Astrocyte (in vitro differentiated cells and primary cell): ENCODE measurements at regions not wholly inside any gene's neighbourhood (a gene's known extent, or its start where the extent isn't known, plus 50 kb on each side); places are given as distances from the start of the nearest gene placed in this dataset.

Experiments used
- DNase-seq: peaks from one replicate; pipeline ENCODE4 v3.0.0-alpha.2; 2010; ENCODE audit warnings: low read depth
- FAIRE-seq: peaks from 2 replicates; lab custom pipeline; 2011; peaks lifted over from hg19 to GRCh38; lab: Jason Lieb, UNC
- H2AFZ ChIP-seq: 2 replicates; pipeline ENCODE4 v1.6.0; 2012; ENCODE audit warnings: low read depth, low read length, inconsistent platforms
- H3K27ac ChIP-seq: 2 replicates; pipeline ENCODE4 v1.5.1; 2011; ENCODE audit warnings: low read depth, low read length, inconsistent platforms
- H3K27me3 ChIP-seq: 2 replicates; pipeline ENCODE4 v1.6.0; 2011; ENCODE audit warnings: low read length, inconsistent platforms; ENCODE audit not compliant: insufficient read depth
- H3K36me3 ChIP-seq: 2 replicates; pipeline ENCODE4 v1.5.1; 2011; ENCODE audit warnings: low read length, inconsistent platforms; ENCODE audit not compliant: insufficient read depth
- H3K4me1 ChIP-seq: 2 replicates; pipeline ENCODE4 v1.5.1; 2011; ENCODE audit warnings: low read length, inconsistent platforms; ENCODE audit not compliant: insufficient read depth
- H3K4me2 ChIP-seq: 2 replicates; pipeline ENCODE4 v1.6.0; 2012; ENCODE audit warnings: low read length, inconsistent platforms
- H3K4me3 ChIP-seq: 2 replicates; pipeline ENCODE4 v1.5.1; 2011; ENCODE audit warnings: low read depth, mild to moderate bottlenecking, low read length, inconsistent platforms; ENCODE audit not compliant: insufficient read depth
- H3K79me2 ChIP-seq: 2 replicates; pipeline ENCODE4 v1.6.0; 2012; ENCODE audit warnings: mild to moderate bottlenecking, low read length, inconsistent platforms; ENCODE audit not compliant: insufficient read depth
- H3K9ac ChIP-seq: 2 replicates; pipeline ENCODE4 v1.6.0; 2012; ENCODE audit warnings: mild to moderate bottlenecking, low read length, inconsistent platforms
- H3K9me3 ChIP-seq: 2 replicates; pipeline ENCODE4 v1.5.1; 2012; ENCODE audit warnings: low read depth, mild to moderate bottlenecking, low read length, inconsistent platforms; ENCODE audit not compliant: insufficient read depth
- H4K20me1 ChIP-seq: 2 replicates; pipeline ENCODE4 v1.6.0; 2012; ENCODE audit warnings: low read length, inconsistent platforms; ENCODE audit not compliant: insufficient read depth
- H3K27ac Mint-ChIP-seq: one replicate; pipeline ENCODE4 v1.8.0; 2021; ENCODE audit warnings: mild to moderate bottlenecking, mixed read lengths; ENCODE audit not compliant: unreplicated experiment
- H3K27me3 Mint-ChIP-seq: one replicate; pipeline ENCODE4 v1.8.0; 2021; ENCODE audit warnings: low read depth, mixed read lengths; ENCODE audit not compliant: unreplicated experiment
- H3K36me3 Mint-ChIP-seq: one replicate; pipeline ENCODE4 v1.8.0; 2021; ENCODE audit warnings: low read depth, mixed read lengths; ENCODE audit not compliant: unreplicated experiment
- H3K4me1 Mint-ChIP-seq: one replicate; pipeline ENCODE4 v1.8.0; 2021; ENCODE audit warnings: low read depth, mixed read lengths; ENCODE audit not compliant: unreplicated experiment
- H3K4me3 Mint-ChIP-seq: one replicate; pipeline ENCODE4 v1.8.0; 2021; ENCODE audit warnings: mild to moderate bottlenecking, moderate library complexity, mixed read lengths; ENCODE audit not compliant: unreplicated experiment
- H3K9me3 Mint-ChIP-seq: one replicate; pipeline ENCODE4 v1.8.0; 2021; ENCODE audit warnings: mild to moderate bottlenecking, mixed read lengths; ENCODE audit not compliant: unreplicated experiment
- CTCF ChIP-seq: IDR thresholded peaks from 2 replicates; pipeline ENCODE4 v1.5.1; 2011; ENCODE audit warnings: low read depth, mild to moderate bottlenecking, inconsistent platforms, low read length, moderate library complexity; ENCODE audit not compliant: insufficient read depth
- EZH2 ChIP-seq: IDR thresholded peaks from 2 replicates; pipeline ENCODE4 v1.6.1; 2012; ENCODE audit warnings: mild to moderate bottlenecking, low read length, inconsistent platforms; ENCODE audit not compliant: insufficient read depth

GRCh38 chr3:150075417-150075865 lies 104.7 kb upstream of the PFN2 start:
- Histone ChIP-seq H2AFZ (no peak overlapping the region), H4K20me1 (no peaks in the 10 kb centered on the region), H3K36me3 (no peaks in the 10 kb centered on the region), H3K4me3 (no peak overlapping the region), H3K9me3 (peaks cover 3% of the 10 kb centered on the region), H3K9ac (no peak overlapping the region), H3K4me2 (no peak overlapping the region), H3K79me2 (no peaks in the 10 kb centered on the region), H3K4me1 (peaks cover 42% of the 10 kb centered on the region), H3K27ac (no peak overlapping the region), H3K27me3 (no peaks in the 10 kb centered on the region)
- Mint-ChIP-seq H3K36me3 (no peaks in the 10 kb centered on the region), H3K9me3 (peaks cover 4% of the 10 kb centered on the region), H3K4me3 (no peak overlapping the region), H3K27ac (no peak overlapping the region), H3K4me1 (peaks cover 40% of the 10 kb centered on the region), H3K27me3 (no peaks in the 10 kb centered on the region)
- FAIRE-seq (no peak), DNase-seq (no peak)
- TF ChIP-seq EZH2 (no peak), CTCF (no peak)

GRCh38 chr3:150074697-150075416 lies 104.2 kb upstream of the PFN2 start:
- H4K20me1 ChIP-seq: no peaks in the 10 kb centered on the region
- no peak overlapping the region for H3K4me3 ChIP-seq
- peaks cover 3% of the 10 kb centered on the region for H3K9me3 ChIP-seq
- no peaks in the 10 kb centered on the region for H3K36me3 ChIP-seq
- H3K27me3 ChIP-seq: no peaks in the 10 kb centered on the region
- no peak overlapping the region for H3K27ac Mint-ChIP-seq
- no peak overlapping the region for H2AFZ ChIP-seq
- no peak for DNase-seq
- H3K4me1 ChIP-seq: peaks cover 36% of the 10 kb centered on the region
- H3K27me3 Mint-ChIP-seq: no peaks in the 10 kb centered on the region
- TF ChIP-seq CTCF (no peak), EZH2 (no peak)
- no peak for FAIRE-seq
- no peaks in the 10 kb centered on the region for H3K36me3 Mint-ChIP-seq
- H3K9me3 Mint-ChIP-seq: peaks cover 4% of the 10 kb centered on the region
- no peak overlapping the region for H3K27ac ChIP-seq
- no peaks in the 10 kb centered on the region for H3K79me2 ChIP-seq
- peak overlapping the region; percentile 25 for H3K4me2 ChIP-seq
- H3K4me3 Mint-ChIP-seq: no peak overlapping the region
- H3K4me1 Mint-ChIP-seq: peaks cover 36% of the 10 kb centered on the region
- no peak overlapping the region for H3K9ac ChIP-seq

- no peak overlapping the region for H3K27ac ChIP-seq
Observed at GRCh38 chr3:150074277-150074676, 103.6 kb upstream of the PFN2 start.

More at GRCh38 chr3:150074277-150074676, 103.6 kb upstream of the PFN2 start:
- H3K4me3 Mint-ChIP-seq: no peak overlapping the region
- Histone ChIP-seq H3K4me2 (peak overlapping the region; percentile 25), H3K9ac (no peak overlapping the region), H3K4me1 (peaks cover 30% of the 10 kb centered on the region), H3K27me3 (no peaks in the 10 kb centered on the region), H4K20me1 (no peaks in the 10 kb centered on the region), H3K79me2 (no peaks in the 10 kb centered on the region), H3K36me3 (no peaks in the 10 kb centered on the region), H3K9me3 (peaks cover 3% of the 10 kb centered on the region), H2AFZ (no peak overlapping the region), H3K4me3 (no peak overlapping the region)
- H3K27ac Mint-ChIP-seq: no peak overlapping the region
- no peak for TF ChIP-seq EZH2
- no peak for TF ChIP-seq CTCF
- peaks cover 4% of the 10 kb centered on the region for H3K9me3 Mint-ChIP-seq
- H3K4me1 Mint-ChIP-seq: peaks cover 33% of the 10 kb centered on the region
- no peaks in the 10 kb centered on the region for H3K27me3 Mint-ChIP-seq
- DNase-seq (no peak), FAIRE-seq (no peak)
- no peaks in the 10 kb centered on the region for H3K36me3 Mint-ChIP-seq
